HL-60/S4 treated with phorbol 12-myristate 13-acetate at 8.2 ng/mL for 4 days and 3 days (cell line): ENCODE measurements at regions not wholly inside any gene's neighbourhood (a gene's known extent, or its start where the extent isn't known, plus 50 kb on each side); places are given as distances from the start of the nearest gene placed in this dataset.
"Not testable (repeated sequence)": the region's sequence is repeated elsewhere in the genome, so short reads cannot be mapped to it uniquely, and the experiment has no call there.

Experiments
- in situ Hi-C: fragments of 300-500 bp; cut with MboI; formaldehyde crosslinking; loops from 2 replicates; pipeline ENCODE4 v1.15.0; 2022; ENCODE audit warnings: low sequenced_read_pairs

DNA sequence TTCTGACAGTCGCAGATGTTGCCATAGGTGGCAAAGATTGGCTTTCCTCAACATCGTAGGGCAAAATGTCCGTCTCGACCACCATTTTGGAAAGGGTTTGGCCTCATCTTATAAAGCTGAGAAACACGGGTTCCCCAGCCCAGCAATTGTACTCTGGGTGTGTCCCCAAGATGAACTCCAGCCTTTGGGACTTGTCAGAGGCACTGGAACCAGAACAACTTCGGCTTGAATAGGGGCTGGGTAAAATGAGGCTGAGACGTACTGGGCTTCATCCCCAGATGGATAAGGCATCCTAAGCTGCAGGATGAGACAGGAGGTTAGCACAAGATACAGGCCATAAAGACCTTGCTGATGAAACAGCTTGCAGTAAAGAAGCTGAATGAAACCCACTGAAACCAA, 151.9 kb downstream of the CRLF2 start:
- in situ Hi-C loops = no loop called here

DNA sequence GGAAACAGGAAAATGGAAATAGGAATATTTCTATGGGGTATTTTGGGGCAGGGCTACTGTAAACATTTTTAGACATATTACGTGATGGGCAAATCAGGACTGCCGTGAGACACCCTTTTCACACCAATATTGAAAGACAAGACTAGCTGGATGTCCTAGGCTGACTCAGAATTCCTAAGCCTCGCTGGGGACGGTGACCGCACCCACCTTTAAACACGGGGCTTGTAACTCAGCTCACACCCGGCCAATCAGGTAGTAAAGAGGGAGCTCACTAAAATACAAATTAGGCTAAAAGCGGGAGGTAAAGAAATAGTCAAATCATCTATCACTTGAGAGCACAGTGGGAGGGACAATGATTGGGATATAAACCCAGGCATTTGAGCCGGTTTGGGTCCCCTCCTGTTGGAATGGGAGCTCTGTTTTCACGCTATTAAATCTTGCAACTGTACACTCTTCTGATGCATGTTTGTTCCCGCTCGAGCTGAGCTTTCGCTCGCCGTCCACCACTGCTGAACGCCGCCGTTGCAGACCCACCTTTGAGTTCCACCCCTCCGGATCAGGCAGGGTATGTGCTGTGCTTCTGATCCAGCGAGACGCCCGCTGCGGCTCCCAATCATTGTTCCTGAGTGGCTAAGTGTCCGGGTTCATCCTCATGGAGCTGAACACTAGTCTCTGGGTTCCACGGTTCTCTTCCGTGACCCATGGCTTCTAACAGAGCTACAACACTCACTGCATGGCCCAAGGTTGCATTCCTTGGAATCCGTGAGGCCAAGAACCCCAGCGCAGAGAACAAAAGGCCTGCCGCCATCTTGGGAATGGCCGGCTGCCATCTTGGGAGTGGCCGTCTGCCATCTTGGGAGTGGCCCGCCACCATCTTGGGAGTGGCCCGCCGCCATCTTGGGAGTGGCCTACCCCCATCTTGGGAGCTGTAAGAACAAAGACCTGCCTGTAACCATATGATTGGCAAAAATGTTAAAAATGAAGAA, 152.6 kb downstream of the CRLF2 start:
- in situ Hi-C loops = no loop called here

DNA sequence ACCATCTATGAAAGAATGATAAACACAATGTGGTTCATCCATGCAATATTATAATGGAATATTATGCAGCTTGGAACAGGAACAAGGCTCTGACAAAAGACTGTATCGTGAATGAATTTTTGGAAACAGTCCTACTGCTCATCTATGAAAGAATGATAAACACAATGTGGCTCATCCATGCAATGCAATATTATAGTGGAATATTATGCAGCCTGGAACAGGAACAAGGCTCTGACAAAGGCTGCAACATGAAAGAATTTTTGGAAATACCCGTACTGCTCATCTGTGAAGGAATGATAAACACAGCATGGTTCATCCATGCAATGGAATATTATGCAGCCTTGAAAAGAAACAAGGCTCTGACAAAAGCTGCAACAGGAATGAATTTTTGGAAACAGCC, 158.8 kb downstream of the CRLF2 start:
- in situ Hi-C loops = not testable (repeated sequence)

DNA sequence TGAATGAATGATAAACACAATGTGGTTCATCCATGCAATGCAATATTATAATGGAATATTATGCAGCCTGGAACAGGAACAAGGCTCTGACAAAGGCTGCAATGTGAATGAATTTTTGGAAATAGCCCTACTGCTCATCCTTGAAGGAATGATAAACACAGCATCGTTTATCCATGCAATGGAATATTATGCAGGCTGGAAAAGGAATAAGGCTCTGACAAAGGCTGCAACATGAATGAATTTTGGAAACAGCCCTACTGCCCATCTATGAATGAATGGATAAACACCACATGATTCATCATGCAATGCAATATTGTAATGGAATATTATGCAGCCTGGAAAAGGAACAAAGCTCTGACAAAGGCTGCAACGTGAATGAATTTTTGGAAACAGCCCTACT, 159.4 kb downstream of the CRLF2 start:
- in situ Hi-C loops = no loop called here

DNA sequence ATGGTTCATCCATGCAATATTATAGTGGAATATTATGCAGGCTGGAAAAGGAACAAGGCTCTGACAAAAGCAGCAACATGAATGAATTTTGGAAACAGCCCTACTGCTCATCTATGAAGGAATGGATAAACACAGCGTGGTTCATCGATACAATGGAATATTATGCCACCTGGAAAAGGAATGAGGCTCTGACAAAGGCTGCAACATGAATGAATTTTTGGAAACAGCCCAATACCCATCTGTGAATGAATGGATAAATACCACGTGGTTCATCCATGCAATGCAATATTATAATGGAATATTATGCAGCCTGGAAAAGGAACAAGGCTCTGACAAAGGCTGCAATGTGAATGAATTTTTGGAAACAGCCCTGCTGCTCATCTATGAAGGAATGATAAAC, 160.4 kb downstream of the CRLF2 start:
- in situ Hi-C loops = no loop called here

DNA sequence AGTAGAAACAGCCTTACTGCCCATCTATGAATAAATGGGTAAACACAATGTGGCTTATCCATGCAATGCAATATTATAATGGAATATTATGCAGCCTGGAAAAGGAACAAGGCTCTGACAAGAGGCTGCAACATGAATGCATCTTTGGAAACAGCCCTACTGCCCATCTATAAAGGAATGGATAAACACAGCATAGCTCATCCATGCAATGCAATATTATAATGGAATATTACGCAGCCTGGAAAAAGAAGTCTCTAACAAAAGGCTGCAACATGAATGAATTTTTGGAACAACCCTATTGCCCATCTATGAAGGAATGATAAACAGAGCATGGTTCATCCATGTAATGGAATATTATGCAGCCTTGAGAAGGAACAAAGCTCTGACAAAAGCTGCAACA, 161.0 kb downstream of the CRLF2 start:
- in situ Hi-C loops = no loop called here

DNA sequence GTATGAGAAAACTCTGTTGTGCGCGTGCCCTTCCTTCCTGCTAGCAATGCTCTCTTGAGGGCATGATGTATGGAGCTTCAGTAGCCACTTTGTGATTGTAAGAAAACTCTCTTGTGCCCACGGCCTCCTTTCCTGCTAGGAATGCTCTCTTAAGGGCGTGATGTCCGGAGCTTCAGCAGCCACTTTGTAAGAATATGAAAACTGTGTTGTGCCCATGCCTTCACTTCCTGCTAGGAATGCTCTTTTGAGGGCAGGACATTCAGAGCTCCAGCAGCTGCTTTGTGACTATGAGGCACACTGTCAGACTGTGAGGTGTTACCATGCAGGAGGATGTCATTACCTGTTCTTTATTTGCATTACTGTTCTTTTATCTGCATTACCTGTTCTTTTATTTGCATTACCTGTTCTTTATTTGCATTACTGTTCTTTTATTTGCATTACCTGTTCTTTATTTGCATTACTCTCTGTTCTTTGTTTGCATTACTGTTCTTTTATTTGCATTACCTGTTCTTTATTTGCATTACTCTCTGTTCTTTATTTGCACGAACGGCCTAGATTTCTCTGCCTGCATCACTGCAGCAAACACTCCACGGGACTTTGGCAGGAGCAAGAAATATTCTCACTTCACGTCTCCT, 166.7 kb downstream of the CRLF2 start:
- in situ Hi-C loops = no loop called here

DNA sequence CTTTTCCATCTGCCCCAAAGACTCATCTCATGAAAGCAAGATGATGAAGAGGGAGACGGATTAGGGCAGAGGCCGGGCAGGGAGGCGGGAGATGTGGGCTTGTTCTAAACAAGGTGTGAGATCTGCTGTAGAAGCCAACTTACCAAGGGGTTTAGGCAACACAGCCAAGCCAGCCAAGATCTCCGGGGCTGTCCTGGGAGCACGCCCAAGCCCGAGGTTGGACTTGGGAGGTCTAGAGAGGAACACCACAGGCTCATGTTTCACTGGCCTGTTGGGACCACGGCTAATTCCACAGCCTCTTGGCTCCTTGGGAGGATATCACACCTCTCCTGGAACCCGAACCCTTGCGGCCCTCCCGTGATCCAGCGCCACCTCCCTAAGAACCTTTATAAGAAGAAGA, 171.4 kb downstream of the CRLF2 start:
- in situ Hi-C loops = no loop called here

DNA sequence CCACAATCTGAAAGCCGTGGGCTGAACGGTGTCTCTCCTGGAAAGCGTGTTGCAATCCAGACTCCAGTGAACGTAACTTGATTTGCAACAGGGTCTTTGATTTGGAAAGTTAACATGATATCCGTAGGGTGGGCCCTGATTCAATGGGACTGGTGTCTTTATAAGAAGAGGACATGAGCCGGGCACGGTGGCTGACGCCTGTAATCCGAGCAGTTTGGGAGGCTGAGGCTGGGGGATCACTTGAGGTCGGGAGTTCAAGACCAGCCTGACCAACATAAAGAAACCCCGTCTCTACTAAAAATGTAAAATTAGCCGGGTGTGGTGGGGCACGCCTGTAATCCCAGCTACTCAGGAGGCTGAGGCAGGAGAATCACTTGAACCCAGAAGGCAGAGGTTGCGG, 176.5 kb downstream of the CRLF2 start:
- in situ Hi-C loops = not testable (repeated sequence)

DNA sequence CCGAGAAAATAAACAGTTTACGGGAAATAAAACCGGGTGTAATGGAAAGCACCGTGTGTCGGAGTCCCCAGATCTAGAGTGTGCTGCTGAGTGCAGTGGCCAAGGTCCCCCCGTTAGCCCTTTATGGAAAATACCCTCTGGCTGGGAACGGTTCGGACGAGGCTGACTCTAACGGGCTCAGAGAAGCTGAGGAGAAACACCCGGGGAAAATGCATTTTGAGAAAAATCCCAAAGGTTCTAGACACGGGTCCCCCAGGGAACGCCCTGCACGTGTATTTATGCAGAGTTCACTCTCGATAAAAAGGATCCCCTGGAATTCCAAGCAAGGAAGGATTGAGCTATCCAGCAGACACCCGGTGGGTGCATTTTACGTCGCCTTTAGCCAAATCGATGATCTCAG, 177.2 kb downstream of the CRLF2 start:
- in situ Hi-C loops = no loop called here

DNA sequence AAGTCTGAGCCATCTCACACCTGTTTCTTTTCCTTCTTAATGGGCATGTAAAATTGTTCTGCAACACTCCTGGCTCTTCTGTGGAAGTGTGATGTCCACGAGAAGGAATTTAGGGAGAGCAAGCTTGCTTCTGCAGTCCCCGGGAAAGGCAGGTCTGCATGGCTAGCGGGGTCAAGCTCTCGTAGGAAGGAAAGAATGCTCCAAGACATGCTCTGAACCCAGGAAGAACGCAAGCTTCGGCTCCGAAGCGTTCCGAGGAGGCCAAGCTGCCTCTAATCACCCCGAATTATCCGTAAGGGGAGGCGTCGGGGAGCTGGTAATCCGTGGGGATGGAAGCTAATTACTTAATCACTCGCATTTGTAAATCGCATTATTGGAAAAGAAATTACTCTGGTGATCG, 177.7 kb downstream of the CRLF2 start:
- in situ Hi-C loops = no loop called here

DNA sequence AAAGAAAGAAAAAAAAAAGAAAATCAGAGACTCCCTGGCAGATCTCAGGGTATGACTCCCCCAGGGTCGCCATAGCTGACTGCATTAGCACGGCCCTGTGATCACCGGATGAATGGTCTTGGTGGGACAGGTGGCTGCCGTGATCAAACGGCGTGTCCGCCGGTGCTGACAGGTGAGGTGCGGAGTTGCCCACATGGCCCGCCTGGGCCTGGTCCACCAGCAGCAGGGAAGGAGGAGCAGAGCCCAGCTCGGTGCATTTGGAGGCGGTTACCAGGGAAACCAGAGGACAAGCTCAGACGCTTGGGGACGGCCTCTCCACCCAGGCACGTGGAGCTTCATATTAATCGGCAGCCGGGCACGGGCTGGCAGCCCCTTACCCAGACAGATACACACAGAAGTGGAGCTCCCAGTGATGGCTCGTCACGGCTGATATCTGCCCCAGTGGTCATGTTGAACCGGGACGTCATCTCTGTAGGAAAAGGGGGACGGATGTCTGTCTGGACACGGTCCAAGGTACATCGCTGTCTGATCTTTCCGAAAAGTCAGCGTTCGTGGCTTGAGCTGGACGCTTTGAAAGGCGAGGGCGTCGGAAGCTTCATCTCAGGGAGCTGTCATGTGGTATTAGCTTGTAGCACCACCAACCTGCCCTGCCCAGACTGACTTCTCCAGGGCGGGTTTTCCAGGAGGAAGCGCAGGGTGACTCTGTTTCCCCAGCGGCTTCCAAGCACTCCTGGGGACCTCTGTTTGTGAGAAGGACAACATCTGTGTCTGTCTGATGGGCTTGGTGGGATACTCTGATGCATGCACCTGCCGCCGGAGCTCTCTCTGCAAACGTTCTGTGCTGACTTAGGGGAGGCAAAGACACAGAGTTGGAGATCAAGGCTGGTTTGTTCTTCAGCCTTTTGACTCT, 180.7 kb downstream of the CRLF2 start:
- in situ Hi-C loops = no loop called here

DNA sequence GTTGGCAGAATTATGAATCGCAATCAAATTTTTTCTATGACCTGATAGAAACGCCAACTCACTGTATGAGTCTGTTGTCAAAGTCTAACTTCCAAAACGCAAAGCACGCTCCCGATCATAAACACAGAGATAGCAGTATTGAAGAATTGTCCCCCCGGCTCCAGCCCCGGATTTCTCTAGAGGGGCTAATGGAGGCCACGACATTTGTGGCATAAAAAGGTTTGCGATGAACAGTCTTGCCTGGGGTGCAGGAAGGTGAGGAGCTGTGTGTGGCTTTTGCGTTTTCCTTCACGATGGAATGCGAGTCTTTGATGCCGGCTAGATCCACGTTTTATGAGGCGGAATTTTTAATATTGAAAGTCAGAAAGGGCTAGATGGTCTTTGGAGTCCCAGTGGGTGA, 183.0 kb downstream of the CRLF2 start:
- in situ Hi-C loops = no loop called here

DNA sequence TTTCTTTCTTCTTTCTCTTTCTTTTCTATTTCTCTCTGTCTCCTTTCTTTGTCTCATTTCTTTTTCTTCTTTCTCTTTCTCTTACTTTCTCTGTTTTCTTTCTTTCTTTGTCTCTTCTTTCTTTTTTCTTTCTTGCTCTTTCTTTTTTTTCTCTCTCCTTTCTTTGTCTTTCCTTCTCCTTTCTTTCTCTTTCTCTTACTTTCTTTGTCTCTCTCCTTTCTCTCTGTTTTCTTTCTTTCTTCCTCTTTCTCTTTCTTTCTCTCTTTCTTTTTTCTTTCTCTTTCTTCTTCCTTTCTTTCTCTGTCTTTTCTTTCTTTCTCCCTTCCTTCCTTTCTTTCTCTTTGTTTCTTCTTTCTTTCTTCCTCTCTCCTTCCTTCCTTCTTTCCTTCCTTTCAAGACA, 184.8 kb downstream of the CRLF2 start:
- in situ Hi-C loops = no loop called here

DNA sequence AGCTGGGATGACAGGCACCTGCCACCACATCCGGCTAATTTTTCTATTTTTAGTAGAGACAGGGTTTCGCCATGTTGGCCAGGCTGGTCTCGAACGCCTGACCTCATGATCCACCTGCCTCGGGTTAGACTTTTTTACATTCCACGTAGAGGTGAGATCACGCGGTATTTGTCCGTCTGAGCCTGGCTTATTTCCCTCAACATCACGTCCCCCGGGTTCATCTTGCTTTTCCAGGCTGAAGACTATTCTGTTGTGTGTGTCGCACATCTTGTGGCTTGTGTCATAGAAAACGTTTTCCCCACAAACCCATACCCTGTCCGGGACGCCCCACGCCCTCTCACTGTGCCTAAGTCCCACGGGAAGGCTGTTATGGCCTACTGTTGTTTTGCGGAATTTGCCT, 185.3 kb downstream of the CRLF2 start:
- in situ Hi-C loops = no loop called here

DNA sequence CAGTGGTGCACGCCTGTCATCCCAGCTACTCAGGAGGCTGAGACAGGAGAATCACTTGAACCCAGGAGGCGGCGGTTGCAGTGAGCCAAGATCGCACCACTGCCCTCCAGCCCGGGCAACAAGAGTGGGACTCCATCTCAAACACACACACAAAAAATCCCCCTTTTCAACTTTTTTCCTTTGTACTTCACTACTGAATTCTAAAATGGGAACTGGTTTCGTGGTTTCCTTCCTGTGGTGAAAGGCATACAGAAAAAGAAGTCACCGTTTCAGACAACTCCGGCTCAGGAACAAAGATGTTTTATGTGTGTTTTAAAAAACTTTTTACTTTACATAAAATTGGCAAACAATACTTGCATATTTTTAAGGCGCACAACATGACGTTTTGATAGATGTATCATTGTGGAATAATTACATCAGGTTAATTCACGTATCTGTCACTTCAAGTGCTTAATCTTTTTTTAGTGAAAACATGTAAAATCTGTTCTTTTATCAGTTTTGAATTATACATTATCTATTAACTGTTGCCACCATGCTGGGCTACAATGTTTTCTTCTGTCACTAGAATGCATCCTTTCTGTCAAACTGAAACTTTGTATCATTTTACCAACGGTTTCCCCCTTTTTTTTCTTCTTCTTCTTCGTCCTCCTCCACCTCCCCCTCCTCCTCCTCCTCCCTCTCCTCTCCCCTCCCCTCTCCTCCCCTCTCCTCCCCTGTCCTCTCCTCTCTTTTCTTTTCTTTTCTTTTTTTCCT, 186.0 kb downstream of the CRLF2 start:
- in situ Hi-C loops = no loop called here

DNA sequence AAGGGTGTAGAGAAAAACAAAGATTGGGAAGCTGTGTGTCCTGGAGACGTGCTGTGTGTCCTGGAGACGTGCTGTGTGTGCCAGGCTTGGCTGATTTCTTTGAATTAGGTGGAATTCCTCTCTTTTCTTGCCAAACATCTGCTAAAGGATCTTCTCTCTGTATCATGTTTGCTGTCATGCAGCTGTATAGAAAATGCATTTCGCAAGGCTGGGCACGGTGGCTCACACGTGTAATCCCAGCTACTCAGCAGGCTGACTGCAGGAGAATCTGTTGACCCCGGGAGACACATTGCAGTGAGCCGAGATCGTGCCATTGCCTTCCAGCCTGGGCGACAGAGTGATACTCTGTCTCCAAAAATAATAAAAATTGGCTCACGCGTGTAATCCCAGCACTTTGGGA, 187.0 kb downstream of the CRLF2 start:
- in situ Hi-C loops = no loop called here

DNA sequence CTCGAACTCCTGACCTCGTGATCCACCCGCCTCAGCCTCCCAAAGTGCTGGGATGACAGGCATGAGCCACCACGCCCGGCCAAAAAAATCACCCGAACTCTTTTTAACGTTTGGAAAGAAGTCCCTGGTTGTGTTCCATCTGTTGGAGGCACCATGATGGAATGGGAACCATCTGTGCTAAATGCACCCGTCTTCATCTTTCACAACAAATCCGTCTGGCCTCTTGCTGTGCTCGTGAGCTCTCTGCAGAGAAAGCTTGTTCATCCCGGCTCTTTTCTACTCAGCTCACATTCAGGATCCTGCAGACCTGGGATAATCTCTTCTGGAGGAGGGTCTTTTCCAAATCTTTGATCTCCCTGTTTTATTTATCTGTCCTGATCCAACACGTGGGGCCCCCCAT, 188.8 kb downstream of the CRLF2 start:
- in situ Hi-C loops = no loop called here

DNA sequence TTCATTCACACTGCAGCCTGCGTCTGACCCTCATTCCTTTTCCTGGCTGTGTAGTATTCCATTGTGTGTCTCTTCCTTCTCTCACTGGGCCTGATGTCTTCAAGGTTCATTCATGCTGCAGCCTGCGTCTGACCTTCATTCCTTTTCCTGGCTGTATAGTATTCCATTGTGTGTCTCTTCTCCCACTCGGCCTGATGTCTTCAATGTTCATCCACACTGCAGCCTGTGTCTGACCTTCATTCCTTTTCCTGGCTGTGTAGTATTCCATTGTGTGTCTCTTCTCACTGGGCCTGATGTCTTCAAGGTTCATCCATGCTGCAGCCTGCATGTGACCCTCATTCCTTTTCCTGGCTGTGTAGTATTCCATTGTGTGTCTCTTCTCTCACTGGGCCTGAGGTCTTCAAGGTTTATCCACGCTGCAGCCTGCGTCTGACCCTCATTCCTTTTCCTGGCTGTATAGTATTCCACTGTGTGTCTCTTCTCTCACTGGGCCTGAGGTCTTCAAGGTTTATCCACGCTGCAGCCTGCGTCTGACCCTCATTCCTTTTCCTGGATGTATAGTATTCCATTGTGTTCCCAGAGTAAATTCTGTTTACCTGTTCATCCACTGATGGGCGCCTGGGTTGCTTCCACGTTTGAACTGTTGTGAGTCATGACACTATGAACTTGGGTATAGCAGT, 191.0 kb downstream of the CRLF2 start:
- in situ Hi-C loops = not testable (repeated sequence)

DNA sequence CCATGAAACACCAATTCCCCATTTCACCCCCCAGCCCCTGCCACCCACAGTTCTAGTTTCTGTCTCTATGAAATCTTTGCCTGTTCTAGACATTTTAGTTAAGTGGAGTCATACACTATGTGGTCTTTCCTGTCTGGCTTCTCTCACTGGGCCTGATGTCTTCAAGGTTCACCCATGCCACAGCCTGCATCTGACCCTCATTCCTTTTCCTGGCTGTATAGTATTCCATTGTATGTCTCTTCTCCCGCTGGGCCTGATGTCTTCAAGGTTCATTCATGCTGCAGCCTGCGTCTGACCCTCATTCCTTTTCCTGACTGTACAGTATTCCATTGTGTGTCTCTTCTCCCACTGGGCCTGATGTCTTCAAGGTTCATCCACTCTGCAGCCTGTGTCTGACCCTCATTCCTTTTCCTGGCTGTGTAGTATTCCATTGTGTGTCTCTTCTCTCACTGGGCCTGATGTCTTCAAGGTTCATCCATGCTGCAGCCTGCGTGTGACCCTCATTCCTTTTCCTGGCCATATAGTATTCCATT, 191.7 kb downstream of the CRLF2 start:
- in situ Hi-C loops = no loop called here
